ENCODE measurements at regions not wholly inside any gene's neighbourhood (a gene's known extent, or its start where the extent isn't known, plus 50 kb on each side); places are given as distances from the start of the nearest gene placed in this dataset.

DNA sequence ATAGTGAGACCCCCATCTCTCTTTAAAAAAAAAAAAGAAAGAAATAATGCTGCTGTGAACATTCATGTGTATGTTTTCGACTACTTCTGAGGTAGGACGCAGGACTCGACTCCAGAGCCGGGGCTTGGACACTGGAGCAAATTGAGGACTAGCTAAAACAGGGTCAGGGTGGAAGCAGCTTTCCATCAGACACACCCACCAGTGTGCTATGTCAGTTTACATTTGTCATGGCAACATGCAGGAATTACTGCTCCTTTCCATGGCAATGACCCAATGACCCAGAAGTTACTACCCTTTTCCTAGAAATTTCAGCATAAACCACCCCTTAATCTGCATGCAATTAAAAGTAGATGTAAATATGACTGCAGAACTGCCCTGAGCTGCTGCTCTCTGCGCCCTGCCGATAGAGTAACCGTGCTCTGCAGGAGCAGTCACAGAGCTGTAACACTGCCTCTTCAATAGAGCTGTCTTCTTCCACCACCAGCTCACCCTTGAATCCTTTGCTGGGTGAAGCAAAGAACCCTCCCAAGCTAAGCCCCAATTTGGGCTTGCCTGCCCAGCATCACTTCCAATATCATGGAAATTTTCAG, 61.6 kb upstream of the ZNF599 start:
- FAIRE-seq (no peak), ATAC-seq (no peak), DNase-seq (ENCODE audit: extremely low read depth in 1 of 4, low spot score in 3 of 4) (no peak)
- Histone ChIP-seq H3K9me3 (replicated peaks; ENCODE audit: control insufficient read depth, insufficient read depth, low read depth, low read length) (no peaks in the 10 kb centered on the region), H3K4me1 (replicated peaks in 1 of 2; ENCODE audit: control insufficient read depth in 2 of 2, insufficient read depth in 2 of 2, low read length in 2 of 2) (peaks cover 10 to 16% of the 10 kb centered on the region in 2 experiments; a peak in 4 of 5 replicates), H3K36me3 (ENCODE audit: control insufficient read depth, insufficient read depth, low read length) (no peaks in the 10 kb centered on the region), H3K9ac (ENCODE audit: insufficient read depth in 1 of 2, low read depth in 2 of 2, low read length in 2 of 2) (no peak overlapping the region), H3K4me3 (no peak overlapping the region), H3K27me3 (ENCODE audit: control insufficient read depth in 2 of 2, insufficient read depth in 2 of 2, low read length in 2 of 2) (peaks cover 2 to 19% of the 10 kb centered on the region in 2 experiments; a peak in 4 of 5 replicates), H3K27ac (ENCODE audit: extremely low read depth, low read depth, low read length) (no peak overlapping the region), H2AFZ (ENCODE audit: low read depth, low read length) (no peak overlapping the region), H3K4me2 (ENCODE audit: insufficient read depth, low read length) (no peak overlapping the region), H4K20me1 (replicated peaks; ENCODE audit: control insufficient read depth, insufficient read depth, low read length) (no peaks in the 10 kb centered on the region), H3K79me2 (ENCODE audit: control insufficient read depth, insufficient read depth, low read length) (no peaks in the 10 kb centered on the region), H3K9me1 (ENCODE audit: control insufficient read depth, insufficient read depth, low read length) (no peaks in the 10 kb centered on the region)
- no TSS peak for BruUV-seq (replicated peaks)
- WGBS (ENCODE audit: insufficient coverage, low coverage, missing lambda C conversion rate): 4% methylated on average over 7 of the region's 7 CpGs
- ChIA-PET POLR2A (interaction anchor here (0.6 to 1.5 kb wide), 3 partner anchors 10 to 1016 kb away, joined by 3 to 4 read pairs (median 4); no protein-coding TSS in a partner anchor), CTCF (ENCODE audit: low intra/inter-chr PET ratio) (no interaction called here)
- intact Hi-C loops (cut with micrococcal nuclease) (no loop called here), in situ Hi-C loops (cut with MboI) (loop anchor here (10.0 kb wide), 1 partner anchor 300 kb away; the partner anchor contains the start of genes FXYD1 and LGI4)
- TF ChIP-seq FOXJ2 (tag; IDR thresholded peaks at IDR 0.05) (peak; percentile 93), PKNOX1 (IDR thresholded peaks at IDR 0.05) (peak; percentile 43; the same call in 1 of the 2 replicates), NR2C1 (IDR thresholded peaks at IDR 0.05) (no peak), NR2C1 (tag; IDR thresholded peaks at IDR 0.05) (peak; percentile 20; the same call in 1 of the 2 replicates), ZBTB17 (CRISPR knock-in tag; IDR thresholded peaks at IDR 0.05) (no peak), RFX1 (IDR thresholded peaks at IDR 0.05) (peak; percentile 69)
